Cardiac muscle cell (in vitro differentiated cells and primary cell): ENCODE measurements at regions not wholly inside any gene's neighbourhood (a gene's known extent, or its start where the extent isn't known, plus 50 kb on each side); places are given as distances from the start of the nearest gene placed in this dataset.
"Not testable (repeated sequence)": the region's sequence is repeated elsewhere in the genome, so short reads cannot be mapped to it uniquely, and the experiment has no call there.

Source experiments
- DNase-seq, 2 donors: peaks; one replicate each; pipeline versions ENCODE4 v3.0.0 to v3.0.0-alpha.2; 2010 to 2017; ENCODE audit warnings: low read depth in 1 of 2, low spot score in 1 of 2
- H3K27ac ChIP-seq: fragments of 200-600 bp; sonication (generic); 2 replicates; pipeline ENCODE4 v1.5.1; 2016
- H3K27me3 ChIP-seq: fragments of 200-600 bp; sonication (generic); 2 replicates; pipeline ENCODE4 v1.6.0; 2016; ENCODE audit warnings: control low read depth
- H3K36me3 ChIP-seq: fragments of 200-600 bp; sonication (generic); 2 replicates; pipeline ENCODE4 v1.5.1; 2016; ENCODE audit warnings: control low read depth
- H3K4me1 ChIP-seq: fragments of 200-600 bp; sonication (generic); 2 replicates; pipeline ENCODE4 v1.8.1; 2017; ENCODE audit warnings: low read depth, mild to moderate bottlenecking, mixed run types
- H3K4me3 ChIP-seq: fragments of 200-600 bp; sonication (generic); 2 replicates; pipeline ENCODE4 v1.5.1; 2016; ENCODE audit warnings: mild to moderate bottlenecking
- H3K9me3 ChIP-seq: fragments of 200-600 bp; sonication (generic); 2 replicates; pipeline ENCODE4 v1.5.1; 2017; ENCODE audit warnings: low read depth, mild to moderate bottlenecking, control low read depth
- TF ChIP-seq, protein P1 (sequence below): IDR thresholded peaks from 2 replicates; pipeline ENCODE4 v1.5.1; 2012; ENCODE audit warnings: low read depth, mild to moderate bottlenecking, low read length

GRCh38 chr2:196515608-196516007 is 123.9 kb upstream of the CCDC150 start:
- H3K36me3 ChIP-seq: no peaks in the 10 kb centered on the region
- H3K27me3 ChIP-seq: no peaks in the 10 kb centered on the region
- no peaks in the 10 kb centered on the region for H3K4me1 ChIP-seq
- no peak for DNase-seq
- no peak overlapping the region for H3K4me3 ChIP-seq
- H3K9me3 ChIP-seq: no peaks in the 10 kb centered on the region
- H3K27ac ChIP-seq: no peak overlapping the region
- TF ChIP-seq, protein P1, sequence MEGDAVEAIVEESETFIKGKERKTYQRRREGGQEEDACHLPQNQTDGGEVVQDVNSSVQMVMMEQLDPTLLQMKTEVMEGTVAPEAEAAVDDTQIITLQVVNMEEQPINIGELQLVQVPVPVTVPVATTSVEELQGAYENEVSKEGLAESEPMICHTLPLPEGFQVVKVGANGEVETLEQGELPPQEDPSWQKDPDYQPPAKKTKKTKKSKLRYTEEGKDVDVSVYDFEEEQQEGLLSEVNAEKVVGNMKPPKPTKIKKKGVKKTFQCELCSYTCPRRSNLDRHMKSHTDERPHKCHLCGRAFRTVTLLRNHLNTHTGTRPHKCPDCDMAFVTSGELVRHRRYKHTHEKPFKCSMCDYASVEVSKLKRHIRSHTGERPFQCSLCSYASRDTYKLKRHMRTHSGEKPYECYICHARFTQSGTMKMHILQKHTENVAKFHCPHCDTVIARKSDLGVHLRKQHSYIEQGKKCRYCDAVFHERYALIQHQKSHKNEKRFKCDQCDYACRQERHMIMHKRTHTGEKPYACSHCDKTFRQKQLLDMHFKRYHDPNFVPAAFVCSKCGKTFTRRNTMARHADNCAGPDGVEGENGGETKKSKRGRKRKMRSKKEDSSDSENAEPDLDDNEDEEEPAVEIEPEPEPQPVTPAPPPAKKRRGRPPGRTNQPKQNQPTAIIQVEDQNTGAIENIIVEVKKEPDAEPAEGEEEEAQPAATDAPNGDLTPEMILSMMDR: no peak

- Histone ChIP-seq H3K4me3 (no peak overlapping the region), H3K27ac (no peak overlapping the region)
- TF ChIP-seq, protein P1: no peak
Measured at GRCh38 chr2:196516564-196516963, 123.0 kb upstream of the CCDC150 start.

GRCh38 chr2:196520605-196521004 is 118.9 kb upstream of the CCDC150 start:
- no peak for DNase-seq
- H3K27ac ChIP-seq: no peak overlapping the region
- H3K4me1 ChIP-seq: no peaks in the 10 kb centered on the region
- H3K27me3 ChIP-seq: no peaks in the 10 kb centered on the region
- H3K9me3 ChIP-seq: no peaks in the 10 kb centered on the region
- no peak overlapping the region for H3K4me3 ChIP-seq
- TF ChIP-seq, protein P1: no peak
- H3K36me3 ChIP-seq: no peaks in the 10 kb centered on the region

More at GRCh38 chr2:196516564-196516963, 123.0 kb upstream of the CCDC150 start:
- no peak for DNase-seq
- H3K9me3 ChIP-seq: no peaks in the 10 kb centered on the region
- H3K4me1 ChIP-seq: no peaks in the 10 kb centered on the region
- no peaks in the 10 kb centered on the region for H3K36me3 ChIP-seq
- no peaks in the 10 kb centered on the region for H3K27me3 ChIP-seq

- not testable (repeated sequence) for H3K27me3 ChIP-seq, H3K27ac ChIP-seq, H3K9me3 ChIP-seq, H3K4me1 ChIP-seq, DNase-seq, H3K4me3 ChIP-seq, H3K36me3 ChIP-seq
Measured at GRCh38 chr2:196526981-196527725, 112.4 kb upstream of the CCDC150 start.

DNA sequence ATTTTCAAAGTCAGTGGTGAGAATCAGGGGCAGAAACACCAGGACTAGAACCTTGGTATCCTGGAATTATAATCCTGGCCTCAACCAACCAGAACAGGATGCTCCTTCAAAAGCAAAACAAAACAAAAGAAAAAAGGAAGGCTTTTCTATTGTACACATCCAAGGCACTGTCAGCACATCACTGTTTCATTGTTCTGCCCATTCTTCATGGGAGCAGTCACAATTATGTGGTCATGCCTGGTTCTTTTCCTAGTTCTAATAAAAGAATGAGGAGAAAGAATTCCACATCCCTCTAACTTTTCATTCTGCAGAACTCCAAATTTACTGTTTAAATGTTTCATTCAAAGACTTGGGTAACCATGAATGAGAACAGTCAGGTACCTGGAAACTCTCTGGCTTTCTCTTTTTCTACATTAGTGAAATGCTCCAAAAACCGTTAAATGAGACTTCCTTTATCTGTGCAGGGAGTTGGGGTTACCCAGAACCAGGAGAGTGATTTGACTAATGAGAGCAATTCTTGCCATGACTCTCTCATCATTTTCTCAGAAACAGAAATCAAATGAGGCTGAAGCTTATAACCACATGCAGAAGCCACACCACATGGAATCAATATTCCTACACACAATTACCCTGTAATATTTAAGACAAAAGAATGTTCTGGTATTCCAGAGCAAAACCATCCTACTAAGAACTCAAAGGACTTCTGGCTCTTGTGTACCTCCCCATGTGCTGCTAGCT is 110.9 kb upstream of the CCDC150 start:
- Histone ChIP-seq H3K36me3 (no peaks in the 10 kb centered on the region), H3K4me1 (no peaks in the 10 kb centered on the region), H3K27ac (no peak overlapping the region), H3K9me3 (no peaks in the 10 kb centered on the region), H3K4me3 (no peak overlapping the region), H3K27me3 (no peaks in the 10 kb centered on the region)
- TF ChIP-seq, protein P1: no peak
- DNase-seq: no peak

GRCh38 chr2:196530910-196531309 is 108.6 kb upstream of the CCDC150 start:
- TF ChIP-seq, protein P1: no peak
- Histone ChIP-seq H3K9me3 (no peaks in the 10 kb centered on the region), H3K4me1 (no peaks in the 10 kb centered on the region), H3K27me3 (no peaks in the 10 kb centered on the region), H3K36me3 (no peaks in the 10 kb centered on the region), H3K4me3 (no peak overlapping the region), H3K27ac (no peak overlapping the region)
- no peak for DNase-seq
